CD4-positive, alpha-beta T cell (primary cell): ENCODE measurements at regions not wholly inside any gene's neighbourhood (a gene's known extent, or its start where the extent isn't known, plus 50 kb on each side); places are given as distances from the start of the nearest gene placed in this dataset.

Source experiments
- ATAC-seq: fragments of 200-7000 bp; cut with Tn5 transposase; one replicate; pipeline ENCODE4 v1.10.0; 2022; ENCODE audit warnings: mild to moderate bottlenecking; ENCODE audit not compliant: poor library complexity
- CTCF ChIA-PET: fragments of 350-600 bp; sonication (Branson Sonifier 250); formaldehyde crosslinking; loops from one replicate; lab custom pipeline; 2021; ENCODE audit warnings: antibody characterized with exemption, inconsistent platforms; lab: Charles Lee
- POLR2A ChIA-PET: fragments of 350-600 bp; sonication (Branson Sonifier 250); formaldehyde crosslinking; loops from one replicate; lab custom pipeline; 2021; ENCODE audit warnings: antibody characterized with exemption, inconsistent platforms; lab: Charles Lee
- DNase-seq, 14 experiments: peaks; one replicate each; pipeline ENCODE4 v3.0.0-alpha.2; 2013 to 2020; ENCODE audit warnings: mixed read lengths in 2 of 14
- H3K27ac ChIP-seq, 2 donors: one replicate each; pipeline versions ENCODE4 v1.5.1 to v1.7.0; 2013; ENCODE audit warnings: low read length in 2 of 2, low read depth in 1 of 2, mild to moderate bottlenecking in 1 of 2
- H3K27me3 ChIP-seq, 2 experiments: 1 replicate in 1 of 2; 2 replicates in 1 of 2; pipeline versions ENCODE4 v1.6.1 to v1.7.0; 2013; ENCODE audit warnings: low read length in 2 of 2, control low read depth in 1 of 2, mild to moderate bottlenecking in 1 of 2, moderate library complexity in 1 of 2; ENCODE audit not compliant: insufficient read depth in 2 of 2, control insufficient read depth in 1 of 2
- H3K36me3 ChIP-seq: one replicate; pipeline ENCODE4 v1.6.1; 2013; ENCODE audit warnings: low read length, control low read depth; ENCODE audit not compliant: insufficient read depth
- H3K4me1 ChIP-seq: one replicate; pipeline ENCODE4 v1.6.1; 2013; ENCODE audit warnings: low read length, control low read depth; ENCODE audit not compliant: insufficient read depth
- H3K4me3 ChIP-seq: one replicate; pipeline ENCODE4 v1.5.1; 2013; ENCODE audit warnings: mild to moderate bottlenecking, low read length, moderate library complexity
- H3K9me3 ChIP-seq, 2 experiments: 1 replicate in 1 of 2; 2 replicates in 1 of 2; pipeline versions ENCODE4 v1.6.1 to v1.7.0; 2013; ENCODE audit warnings: low read length in 2 of 2, mild to moderate bottlenecking in 2 of 2, control low read depth in 1 of 2, moderate library complexity in 1 of 2; ENCODE audit not compliant: control insufficient read depth in 1 of 2, insufficient read depth in 1 of 2
- H3K27ac Mint-ChIP-seq: one replicate; pipeline ENCODE4 v1.8.0; 2020; ENCODE audit warnings: mixed read lengths
- H3K27me3 Mint-ChIP-seq: one replicate; pipeline ENCODE4 v1.8.0; 2021; ENCODE audit warnings: mixed read lengths
- H3K36me3 Mint-ChIP-seq: one replicate; pipeline ENCODE4 v1.8.0; 2021; ENCODE audit warnings: low read depth, mixed read lengths
- H3K4me1 Mint-ChIP-seq: one replicate; pipeline ENCODE4 v1.8.0; 2021; ENCODE audit warnings: low read depth, mixed read lengths
- H3K4me3 Mint-ChIP-seq: one replicate; pipeline ENCODE4 v1.8.0; 2020; ENCODE audit warnings: mild to moderate bottlenecking, mixed read lengths
- H3K9me3 Mint-ChIP-seq: one replicate; pipeline ENCODE4 v1.8.0; 2020; ENCODE audit warnings: mixed read lengths
- intact Hi-C, 2 experiments: fragments of 100-400 bp; cut with DNase I in 1 of 2; cut with micrococcal nuclease in 1 of 2; formaldehyde crosslinking; loops; one replicate each; pipeline versions ENCODE4 v1.15.1 to v1.9.0; 2023 to 2025; cut with DNase I, micrococcal nuclease
- TF ChIP-seq, protein P1 (sequence below): fragments of 200-600 bp; IDR thresholded peaks from one replicate; pipeline ENCODE4 v1.8.0; 2022; ENCODE audit warnings: antibody characterized with exemption, mild to moderate bottlenecking

DNA sequence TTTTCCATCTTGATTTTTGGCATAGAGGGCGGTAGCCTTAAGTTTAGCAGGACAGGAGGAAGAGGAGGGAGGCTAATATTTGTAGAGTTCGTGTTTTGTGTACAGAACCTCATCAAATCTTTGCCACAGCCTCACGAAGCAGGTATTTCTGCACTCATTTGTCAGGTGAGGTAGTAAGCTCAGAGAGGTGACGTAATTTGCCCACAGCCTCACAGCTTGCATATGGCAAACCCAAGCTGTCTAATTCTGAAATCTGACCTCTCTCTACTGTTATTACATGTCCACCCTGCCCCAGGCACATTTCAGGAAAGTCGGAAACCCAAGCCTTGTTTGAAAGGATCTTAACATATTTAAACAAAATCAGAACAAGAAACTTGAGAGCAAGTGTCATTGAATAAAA lies 91.1 kb upstream of the TPM1 start:
- Histone ChIP-seq H3K36me3 (no peaks in the 10 kb centered on the region), H3K27ac (no peak overlapping the region), H3K9me3 (no peaks in the 10 kb centered on the region), H3K4me3 (no peak overlapping the region), H3K27me3 (peaks cover 0 to 23% of the 10 kb centered on the region in 2 experiments), H3K4me1 (no peaks in the 10 kb centered on the region)
- TF ChIP-seq, protein P1, sequence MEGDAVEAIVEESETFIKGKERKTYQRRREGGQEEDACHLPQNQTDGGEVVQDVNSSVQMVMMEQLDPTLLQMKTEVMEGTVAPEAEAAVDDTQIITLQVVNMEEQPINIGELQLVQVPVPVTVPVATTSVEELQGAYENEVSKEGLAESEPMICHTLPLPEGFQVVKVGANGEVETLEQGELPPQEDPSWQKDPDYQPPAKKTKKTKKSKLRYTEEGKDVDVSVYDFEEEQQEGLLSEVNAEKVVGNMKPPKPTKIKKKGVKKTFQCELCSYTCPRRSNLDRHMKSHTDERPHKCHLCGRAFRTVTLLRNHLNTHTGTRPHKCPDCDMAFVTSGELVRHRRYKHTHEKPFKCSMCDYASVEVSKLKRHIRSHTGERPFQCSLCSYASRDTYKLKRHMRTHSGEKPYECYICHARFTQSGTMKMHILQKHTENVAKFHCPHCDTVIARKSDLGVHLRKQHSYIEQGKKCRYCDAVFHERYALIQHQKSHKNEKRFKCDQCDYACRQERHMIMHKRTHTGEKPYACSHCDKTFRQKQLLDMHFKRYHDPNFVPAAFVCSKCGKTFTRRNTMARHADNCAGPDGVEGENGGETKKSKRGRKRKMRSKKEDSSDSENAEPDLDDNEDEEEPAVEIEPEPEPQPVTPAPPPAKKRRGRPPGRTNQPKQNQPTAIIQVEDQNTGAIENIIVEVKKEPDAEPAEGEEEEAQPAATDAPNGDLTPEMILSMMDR = no peak
- no peak overlapping the region for H3K27ac Mint-ChIP-seq
- no peaks in the 10 kb centered on the region for H3K36me3 Mint-ChIP-seq
- no peaks in the 10 kb centered on the region for H3K9me3 Mint-ChIP-seq
- H3K27me3 Mint-ChIP-seq = peaks cover 70% of the 10 kb centered on the region
- ChIA-PET POLR2A (no interaction called here), CTCF (no interaction called here)
- H3K4me3 Mint-ChIP-seq = no peak overlapping the region
- DNase-seq (no peak), ATAC-seq (no peak)
- H3K4me1 Mint-ChIP-seq = no peaks in the 10 kb centered on the region
- intact Hi-C loops = no loop called here

DNA sequence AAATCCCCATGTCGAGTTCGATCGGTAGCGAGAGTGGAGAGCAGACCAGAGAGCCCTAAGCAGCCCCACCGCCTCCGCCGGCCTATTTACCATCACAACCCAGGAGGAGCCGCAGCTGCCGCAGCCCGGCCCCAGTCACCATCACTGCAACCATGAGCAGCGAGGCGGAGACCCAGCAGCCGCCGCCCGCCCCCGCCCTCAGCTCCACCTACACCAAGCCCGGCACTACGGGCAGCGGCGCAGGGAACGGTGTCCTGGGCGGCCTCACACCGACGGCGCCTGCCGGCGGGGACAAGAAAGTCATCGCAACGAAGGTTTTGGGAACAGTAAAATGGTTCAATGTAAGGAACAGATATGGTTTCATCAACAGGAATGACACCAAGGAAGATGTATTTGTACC lies 89.5 kb upstream of the TPM1 start:
- H3K9me3 ChIP-seq = no peaks in the 10 kb centered on the region
- TF ChIP-seq, protein P1 = no peak
- peaks cover 0 to 23% of the 10 kb centered on the region in 2 experiments for H3K27me3 ChIP-seq
- no peaks in the 10 kb centered on the region for H3K4me1 Mint-ChIP-seq
- H3K36me3 Mint-ChIP-seq = no peaks in the 10 kb centered on the region
- no peak for DNase-seq
- no peaks in the 10 kb centered on the region for H3K4me1 ChIP-seq
- no peak overlapping the region for H3K27ac ChIP-seq
- ChIA-PET CTCF (no interaction called here), POLR2A (no interaction called here)
- H3K4me3 ChIP-seq = no peak overlapping the region
- no peaks in the 10 kb centered on the region for H3K9me3 Mint-ChIP-seq
- H3K4me3 Mint-ChIP-seq = no peak overlapping the region
- H3K27me3 Mint-ChIP-seq = peaks cover 57% of the 10 kb centered on the region
- intact Hi-C loops = no loop called here
- no peak overlapping the region for H3K27ac Mint-ChIP-seq
- no peaks in the 10 kb centered on the region for H3K36me3 ChIP-seq
- no peak for ATAC-seq

DNA sequence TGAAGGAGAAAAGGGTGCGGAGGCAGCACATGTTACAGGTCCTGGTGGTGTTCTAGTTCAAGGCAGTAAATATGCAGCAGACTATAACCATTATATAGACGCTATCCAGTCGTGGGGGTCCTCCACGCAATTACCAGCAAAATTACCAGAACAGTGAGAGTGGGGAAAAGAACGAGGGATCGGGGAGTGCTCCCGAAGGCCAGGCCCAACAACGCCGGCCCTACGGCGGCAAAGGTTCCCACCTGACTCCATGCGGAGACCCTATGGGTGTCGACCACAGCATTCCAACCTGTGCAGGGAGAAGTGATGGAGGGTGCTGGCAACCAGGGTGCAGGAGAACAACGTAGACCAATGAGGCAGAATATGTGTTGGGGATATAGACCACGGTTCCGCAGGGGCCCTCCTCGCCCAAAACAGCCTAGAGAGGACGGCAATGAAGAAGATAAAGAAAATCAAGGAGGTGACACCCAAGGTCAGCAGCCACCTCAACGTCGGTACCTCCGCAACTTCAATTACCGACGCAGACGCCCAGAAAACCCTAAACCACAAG lies 89.0 kb upstream of the TPM1 start:
- CTCF ChIA-PET = no interaction called here
- H3K4me3 Mint-ChIP-seq = no peak overlapping the region
- H3K27me3 Mint-ChIP-seq = peaks cover 51% of the 10 kb centered on the region
- DNase-seq (no peak), ATAC-seq (no peak)
- H3K36me3 ChIP-seq = no peaks in the 10 kb centered on the region
- H3K27ac ChIP-seq = no peak overlapping the region
- intact Hi-C loops = no loop called here
- H3K36me3 Mint-ChIP-seq = no peaks in the 10 kb centered on the region
- no peak overlapping the region for H3K4me3 ChIP-seq
- TF ChIP-seq, protein P1 = no peak
- POLR2A ChIA-PET = no interaction called here
- H3K4me1 Mint-ChIP-seq = no peaks in the 10 kb centered on the region
- peaks cover 0 to 23% of the 10 kb centered on the region in 2 experiments for H3K27me3 ChIP-seq
- no peaks in the 10 kb centered on the region for H3K4me1 ChIP-seq
- no peaks in the 10 kb centered on the region for H3K9me3 Mint-ChIP-seq
- no peak overlapping the region for H3K27ac Mint-ChIP-seq
- no peaks in the 10 kb centered on the region for H3K9me3 ChIP-seq
